GM18508 (cell line): ENCODE measurements at regions not wholly inside any gene's neighbourhood (a gene's known extent, or its start where the extent isn't known, plus 50 kb on each side); places are given as distances from the start of the nearest gene placed in this dataset.
"Not testable (repeated sequence)": the region's sequence is repeated elsewhere in the genome, so short reads cannot be mapped to it uniquely, and the experiment has no call there.

Experiments used
- ATAC-seq: cut with Tn5 transposase; IDR thresholded peaks from one replicate; pipeline ENCODE4 v1.9.1; 2021; ENCODE audit warnings: moderate number of reproducible peaks; ENCODE audit not compliant: insufficient read depth, unreplicated experiment

GRCh38 chr2:122563781-122564180 lies 808.3 kb downstream of the TSN start:
- no peak for ATAC-seq

GRCh38 chr2:122564843-122565242 lies 809.4 kb downstream of the TSN start:
- ATAC-seq, result no peak

DNA sequence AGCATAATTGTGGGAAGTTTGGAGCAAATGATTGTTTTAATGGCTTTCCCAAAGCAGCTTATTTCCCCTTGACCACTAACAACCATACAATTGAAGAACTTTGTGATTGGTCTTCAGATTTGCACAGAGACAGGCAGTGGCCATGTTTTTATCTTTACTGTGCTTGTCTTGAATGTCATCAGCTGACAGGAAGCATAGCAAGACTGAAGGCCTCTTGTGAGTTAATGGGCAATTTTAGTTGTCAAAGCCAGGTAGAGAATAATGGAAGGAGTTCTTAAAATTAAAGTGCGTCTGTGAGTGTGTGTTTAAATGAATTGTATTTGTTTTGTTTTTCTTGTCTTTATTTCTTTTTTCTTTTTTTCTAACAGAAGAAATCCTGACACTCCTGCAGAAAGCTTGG lies 809.9 kb downstream of the TSN start:
- ATAC-seq, result no peak

DNA sequence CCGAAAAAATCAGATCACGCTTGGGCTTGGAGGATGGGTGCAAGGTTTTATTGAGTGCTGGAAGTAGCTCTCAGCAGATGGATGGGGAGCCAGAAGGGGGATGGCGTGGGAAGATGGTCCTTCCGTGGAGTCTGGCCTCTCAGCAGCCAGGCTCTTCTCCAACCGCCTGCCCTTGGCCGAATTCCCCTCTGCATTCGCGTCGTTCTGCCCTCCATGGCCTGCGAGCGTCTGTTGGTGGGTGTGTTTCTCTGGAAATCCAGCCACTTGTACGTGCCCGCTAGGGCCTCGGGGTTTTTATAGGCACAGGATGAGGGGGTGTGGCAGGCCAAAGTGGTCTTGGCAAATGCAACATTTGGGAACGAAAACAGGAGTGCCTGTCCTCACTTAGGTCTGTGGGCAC lies 815.2 kb downstream of the TSN start:
- ATAC-seq, result no peak

GRCh38 chr2:122571471-122571870 lies 816.0 kb downstream of the TSN start:
- not testable (repeated sequence) for ATAC-seq

- ATAC-seq, result no peak
Measured at GRCh38 chr2:122575076-122575475, 819.6 kb downstream of the TSN start.

DNA sequence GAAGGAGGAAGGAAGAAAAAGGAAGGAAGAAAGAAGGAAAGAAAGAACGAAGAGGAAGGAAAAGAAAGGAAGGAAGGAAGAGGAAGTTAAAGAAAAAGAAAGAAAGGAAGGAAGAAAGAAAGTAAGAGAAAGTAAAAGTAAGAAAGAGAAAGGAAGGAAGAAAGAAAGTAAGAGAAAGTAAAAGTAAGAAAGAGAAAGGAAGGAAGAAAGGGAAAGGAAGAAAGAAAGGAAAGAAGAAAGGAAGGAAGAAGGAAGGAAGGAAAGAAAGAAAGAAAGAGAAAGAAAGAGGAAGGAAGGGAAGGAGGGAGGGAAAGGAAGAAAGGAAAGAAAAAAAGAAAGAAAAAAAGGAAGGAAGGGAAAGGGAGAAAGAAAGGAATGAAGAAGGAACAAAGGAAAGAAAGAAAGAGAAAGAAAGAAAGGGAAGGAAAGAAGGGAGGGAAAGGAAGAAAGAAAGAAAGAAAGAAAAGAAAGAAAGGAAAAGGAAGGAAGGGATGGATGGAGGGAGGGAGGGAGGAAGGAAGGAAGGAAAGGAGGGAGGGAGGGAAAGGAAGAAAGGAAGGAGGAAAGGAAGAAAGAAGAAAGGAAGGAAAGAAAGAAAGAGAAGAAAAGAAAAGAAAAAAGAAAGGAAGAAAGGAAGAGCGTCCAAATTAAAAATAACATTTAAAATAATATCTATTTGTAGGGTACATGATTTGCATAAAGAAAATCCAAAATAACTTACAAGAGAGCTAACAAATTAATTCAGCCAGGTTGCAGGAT lies 827.9 kb downstream of the TSN start:
- no peak for ATAC-seq

- no peak for ATAC-seq
Measured at GRCh38 chr2:122590524-122590923, 835.1 kb downstream of the TSN start.

DNA sequence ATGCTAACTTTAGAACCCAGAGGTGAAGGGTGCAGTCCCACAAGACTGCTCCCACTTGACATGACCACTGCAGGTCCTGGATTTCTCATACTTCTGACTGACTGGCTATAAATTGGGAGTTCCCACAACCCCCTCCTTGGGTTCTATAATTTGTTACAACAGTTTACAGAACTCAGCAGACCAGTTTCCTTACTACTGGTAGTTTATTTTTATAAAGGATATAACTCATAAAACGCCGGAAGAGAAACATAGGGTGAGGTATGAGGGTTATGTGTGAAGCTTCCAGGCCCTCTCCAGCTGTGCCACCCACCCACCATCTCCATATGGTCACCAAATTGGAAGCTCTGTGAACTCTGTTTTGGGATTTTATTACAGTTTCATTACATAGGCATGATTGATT lies 839.6 kb downstream of the TSN start:
- no peak for ATAC-seq

GRCh38 chr2:122596598-122596997 lies 841.1 kb downstream of the TSN start:
- ATAC-seq, result no peak

DNA sequence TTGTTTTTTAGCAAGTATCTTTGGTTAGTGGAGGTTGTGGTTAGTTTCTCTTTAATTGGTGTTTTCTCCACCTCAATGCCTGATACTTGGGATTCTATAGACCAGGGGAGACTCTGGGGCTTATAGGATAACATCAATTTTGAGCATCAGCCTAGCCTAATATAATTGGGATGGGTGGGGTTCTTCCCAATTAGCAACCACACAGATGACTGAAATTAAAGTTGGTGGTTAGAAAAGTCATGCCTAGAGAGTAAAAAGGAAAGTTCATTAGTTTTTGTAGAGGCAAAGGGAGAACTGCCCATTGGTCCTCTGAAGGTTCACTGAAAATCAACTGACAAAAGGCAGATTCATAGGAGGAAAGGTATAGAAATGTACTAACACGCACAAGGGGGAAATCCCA lies 843.3 kb downstream of the TSN start:
- ATAC-seq, result no peak

GRCh38 chr2:122610948-122611609 lies 855.6 kb downstream of the TSN start:
- ATAC-seq, result no peak

DNA sequence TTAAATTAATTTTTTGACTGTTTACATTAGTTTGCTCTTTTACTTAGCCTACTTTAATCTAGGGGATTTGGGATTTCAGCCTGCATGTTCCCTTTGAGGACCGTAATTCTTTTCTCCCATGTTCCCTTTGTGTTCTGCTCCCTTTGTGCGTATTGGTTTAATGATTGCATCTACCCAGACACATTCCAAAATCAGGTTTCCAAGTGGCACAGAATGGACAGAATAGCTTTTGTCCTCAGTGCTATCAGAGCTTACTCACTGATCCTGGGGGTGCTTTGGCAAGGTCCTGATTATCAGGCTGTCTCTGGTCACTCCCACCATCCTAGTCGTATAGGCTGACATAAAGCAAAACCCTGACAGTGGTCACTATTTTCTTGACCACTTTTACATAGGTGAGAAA lies 867.5 kb downstream of the TSN start:
- ATAC-seq, result no peak

- ATAC-seq, result no peak
Measured at GRCh38 chr2:122627388-122627787, 871.9 kb downstream of the TSN start.

DNA sequence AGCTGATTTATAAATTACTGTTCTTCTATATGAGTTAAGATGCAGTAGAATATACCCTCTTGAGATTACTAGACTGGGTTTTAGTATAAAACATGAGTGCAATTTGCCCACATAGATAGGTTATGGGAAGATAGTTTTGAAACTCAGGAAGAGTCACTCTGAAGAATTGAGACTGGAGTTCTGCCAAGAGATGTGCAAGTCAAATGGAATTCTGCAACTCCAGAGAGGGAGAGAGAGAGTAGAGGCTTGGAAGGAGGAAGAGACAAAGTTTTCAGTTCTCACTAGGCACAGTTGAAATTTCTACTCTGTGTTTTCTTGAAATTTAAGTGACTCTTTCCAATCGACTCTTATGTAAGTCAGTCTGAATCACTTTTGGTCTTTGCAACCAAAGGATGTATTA lies 878.8 kb downstream of the TSN start:
- no peak for ATAC-seq

GRCh38 chr2:122634920-122635319 lies 879.5 kb downstream of the TSN start:
- no peak for ATAC-seq

GRCh38 chr2:122635686-122636085 lies 880.2 kb downstream of the TSN start:
- ATAC-seq, result no peak

DNA sequence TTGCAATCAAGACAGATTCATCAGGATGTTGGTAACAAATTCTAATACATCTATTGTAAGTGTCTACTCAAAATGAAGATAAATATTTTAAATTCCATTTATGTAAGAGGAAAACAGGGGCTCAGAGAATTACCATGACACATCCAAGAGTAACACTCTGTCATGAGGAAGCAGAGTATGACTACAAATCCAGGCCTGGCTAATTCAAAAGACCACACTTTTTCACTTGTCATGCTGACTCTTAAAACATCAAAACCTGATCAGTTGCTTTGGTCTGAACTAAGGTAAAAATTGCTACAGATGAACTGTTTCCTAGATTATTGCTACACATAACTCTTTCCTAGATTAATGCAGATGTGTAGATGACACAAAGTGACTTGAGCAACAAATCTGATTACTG lies 880.6 kb downstream of the TSN start:
- no peak for ATAC-seq

GRCh38 chr2:122639176-122639575 lies 883.7 kb downstream of the TSN start:
- ATAC-seq, result no peak

GRCh38 chr2:122639711-122640110 lies 884.3 kb downstream of the TSN start:
- no peak for ATAC-seq

DNA sequence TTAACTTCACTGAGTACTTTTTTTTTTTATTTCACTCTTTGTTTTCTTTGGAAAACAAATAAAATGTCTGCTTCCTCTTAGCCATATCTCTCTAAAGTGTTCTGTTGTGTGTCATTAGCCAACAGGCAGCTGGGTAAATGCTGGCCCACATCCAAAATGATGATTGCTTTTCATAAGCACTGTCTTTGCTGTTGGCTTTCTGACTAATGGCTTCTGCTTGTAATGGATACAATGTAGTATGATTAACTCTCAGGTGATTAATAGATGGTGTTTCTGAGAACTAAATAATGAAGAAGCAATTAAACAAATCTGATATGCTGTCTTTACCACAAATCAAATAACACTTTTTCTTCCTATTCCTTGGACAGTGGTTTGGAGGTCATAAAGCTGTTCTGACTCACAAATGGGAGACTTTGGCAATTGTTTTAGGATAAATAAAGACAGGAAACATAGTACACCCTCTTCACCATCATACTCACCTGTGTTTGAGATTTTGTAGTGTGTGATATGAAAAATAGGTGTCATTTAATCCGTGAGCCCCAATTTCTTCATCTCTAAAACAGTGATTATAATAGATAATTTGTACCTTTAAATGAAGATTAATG lies 888.4 kb downstream of the TSN start:
- no peak for ATAC-seq

- ATAC-seq, result no peak
Measured at GRCh38 chr2:122651236-122651635, 895.8 kb downstream of the TSN start.
